Choroid plexus epithelial cell (primary cell): ENCODE measurements at regions not wholly inside any gene's neighbourhood (a gene's known extent, or its start where the extent isn't known, plus 50 kb on each side); places are given as distances from the start of the nearest gene placed in this dataset.

Experiments
- DNase-seq: peaks from one replicate; pipeline ENCODE4 v3.0.0-alpha.2; 2010; ENCODE audit warnings: low read depth
- H3K4me3 ChIP-seq: 2 replicates; pipeline ENCODE4 v1.5.1; 2011; ENCODE audit warnings: low read depth, mild to moderate bottlenecking, control low read depth, low read length, moderate library complexity
- TF ChIP-seq, protein P1 (sequence below): conservative IDR thresholded peaks from 2 replicates; pipeline ENCODE4 v1.5.1; 2011; ENCODE audit warnings: low read depth, mild to moderate bottlenecking, control low read depth, inconsistent platforms, low read length, moderate library complexity

DNA sequence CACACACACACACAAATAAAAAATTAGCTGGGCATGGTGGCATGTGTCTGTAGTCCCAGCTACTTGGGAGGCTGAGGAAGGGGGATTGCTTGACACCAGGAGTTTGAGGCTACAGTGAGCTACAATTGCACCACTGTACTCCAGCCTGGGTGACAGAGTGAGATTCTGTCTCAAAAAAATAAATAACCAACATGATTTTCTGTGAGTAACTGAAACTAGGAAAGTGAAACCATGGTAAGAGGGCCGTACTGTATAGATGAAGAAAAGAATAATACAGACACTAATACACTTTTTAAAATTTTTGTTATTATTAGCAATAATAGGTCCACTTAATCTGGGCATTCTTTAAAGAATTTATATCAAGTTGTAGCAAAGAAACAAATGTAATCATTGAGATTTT is 170.9 kb downstream of the HGF start:
- TF ChIP-seq, protein P1, sequence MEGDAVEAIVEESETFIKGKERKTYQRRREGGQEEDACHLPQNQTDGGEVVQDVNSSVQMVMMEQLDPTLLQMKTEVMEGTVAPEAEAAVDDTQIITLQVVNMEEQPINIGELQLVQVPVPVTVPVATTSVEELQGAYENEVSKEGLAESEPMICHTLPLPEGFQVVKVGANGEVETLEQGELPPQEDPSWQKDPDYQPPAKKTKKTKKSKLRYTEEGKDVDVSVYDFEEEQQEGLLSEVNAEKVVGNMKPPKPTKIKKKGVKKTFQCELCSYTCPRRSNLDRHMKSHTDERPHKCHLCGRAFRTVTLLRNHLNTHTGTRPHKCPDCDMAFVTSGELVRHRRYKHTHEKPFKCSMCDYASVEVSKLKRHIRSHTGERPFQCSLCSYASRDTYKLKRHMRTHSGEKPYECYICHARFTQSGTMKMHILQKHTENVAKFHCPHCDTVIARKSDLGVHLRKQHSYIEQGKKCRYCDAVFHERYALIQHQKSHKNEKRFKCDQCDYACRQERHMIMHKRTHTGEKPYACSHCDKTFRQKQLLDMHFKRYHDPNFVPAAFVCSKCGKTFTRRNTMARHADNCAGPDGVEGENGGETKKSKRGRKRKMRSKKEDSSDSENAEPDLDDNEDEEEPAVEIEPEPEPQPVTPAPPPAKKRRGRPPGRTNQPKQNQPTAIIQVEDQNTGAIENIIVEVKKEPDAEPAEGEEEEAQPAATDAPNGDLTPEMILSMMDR, result no peak
- H3K4me3 ChIP-seq, result no peak overlapping the region
- DNase-seq, result no peak

DNA sequence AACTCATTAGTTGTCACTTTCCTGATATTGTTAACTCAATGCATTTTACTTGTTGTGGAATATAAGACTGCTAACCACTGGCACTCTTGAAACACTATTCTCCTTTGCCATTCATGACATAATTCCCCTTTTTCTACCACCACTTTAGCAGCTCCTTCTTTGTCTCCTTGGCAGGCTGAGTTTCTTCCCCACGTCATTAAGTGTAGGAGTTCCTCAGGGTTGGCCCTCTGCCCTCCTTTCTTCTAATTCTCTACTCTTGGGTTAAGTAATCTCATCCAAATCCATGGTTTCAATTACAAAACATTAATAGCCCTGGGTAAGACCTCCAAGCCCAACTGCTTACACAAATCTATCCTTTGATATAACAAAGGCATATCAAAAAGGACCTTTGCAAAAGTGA is 175.1 kb downstream of the HGF start:
- TF ChIP-seq, protein P1, result no peak
- DNase-seq, result no peak
- H3K4me3 ChIP-seq, result no peak overlapping the region

DNA sequence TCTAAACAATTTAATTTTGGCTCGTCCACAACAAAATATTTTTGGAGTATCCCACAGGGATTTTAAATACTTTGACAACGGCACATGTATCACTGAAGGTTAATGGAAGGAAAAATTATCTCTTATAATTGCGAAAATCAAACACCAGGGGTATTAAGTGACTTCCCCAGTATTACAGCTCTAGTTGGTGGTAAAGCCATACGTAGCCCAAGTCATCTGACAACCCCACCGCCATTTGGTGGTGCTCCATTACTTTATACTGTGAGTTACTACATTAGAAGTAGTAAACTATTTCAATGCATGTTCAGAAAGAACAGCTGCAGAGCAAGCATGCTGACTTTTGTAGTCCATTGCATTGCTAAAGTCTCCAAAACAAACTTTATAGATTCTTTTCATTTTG is 179.7 kb downstream of the HGF start:
- no peak overlapping the region for H3K4me3 ChIP-seq
- TF ChIP-seq, protein P1, result no peak
- no peak for DNase-seq

DNA sequence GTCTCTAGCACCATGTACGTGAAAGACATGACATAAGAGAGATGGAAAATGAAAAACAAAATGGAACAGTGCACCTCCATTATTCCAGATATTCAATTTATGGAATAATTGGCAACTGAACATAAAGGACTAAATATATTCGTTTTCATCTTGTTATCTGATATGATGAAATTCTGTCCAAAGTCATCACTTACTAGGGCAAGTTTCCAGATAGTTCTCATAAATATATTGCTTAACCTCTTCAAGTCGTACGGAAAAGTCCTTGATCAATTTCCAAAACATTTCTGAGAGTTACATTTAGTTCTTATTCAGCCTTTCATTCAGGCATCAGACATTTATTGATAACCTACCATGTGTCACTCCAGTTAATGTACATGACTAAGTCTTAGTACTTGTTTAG is 185.2 kb downstream of the HGF start:
- peak; percentile 57 for DNase-seq
- TF ChIP-seq, protein P1, result no peak
- no peak overlapping the region for H3K4me3 ChIP-seq

DNA sequence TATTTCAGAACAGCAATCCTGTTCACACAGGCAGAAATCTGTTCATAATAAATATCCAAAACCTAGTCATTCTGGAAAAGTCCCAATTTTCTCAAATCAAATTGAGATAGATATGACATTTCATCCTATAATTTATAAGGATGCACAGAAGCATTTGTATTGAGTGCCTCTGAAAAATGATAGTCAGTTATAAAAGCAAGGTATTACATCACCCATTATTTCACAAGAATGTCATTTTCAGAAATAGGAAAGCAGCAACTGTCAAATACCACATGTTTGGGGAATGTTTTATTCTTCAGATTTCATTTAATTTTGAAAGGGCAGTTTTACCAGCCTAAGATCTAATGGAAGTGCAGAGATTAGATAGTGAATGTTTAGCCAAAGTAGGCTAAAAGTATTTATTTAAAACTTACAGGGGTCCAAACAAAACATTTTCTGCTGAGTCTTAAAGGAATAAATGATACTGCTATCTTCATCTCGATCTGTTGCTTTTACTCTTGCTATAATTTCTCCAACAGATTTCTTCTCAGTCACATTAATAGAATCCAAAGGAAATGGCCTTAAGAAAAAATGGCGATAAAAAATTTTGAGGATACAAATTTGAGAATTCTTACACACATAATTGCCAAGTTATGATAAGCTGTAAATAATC is 185.8 kb downstream of the HGF start:
- peak; percentile 57 for DNase-seq
- no peak overlapping the region for H3K4me3 ChIP-seq
- TF ChIP-seq, protein P1, result no peak

DNA sequence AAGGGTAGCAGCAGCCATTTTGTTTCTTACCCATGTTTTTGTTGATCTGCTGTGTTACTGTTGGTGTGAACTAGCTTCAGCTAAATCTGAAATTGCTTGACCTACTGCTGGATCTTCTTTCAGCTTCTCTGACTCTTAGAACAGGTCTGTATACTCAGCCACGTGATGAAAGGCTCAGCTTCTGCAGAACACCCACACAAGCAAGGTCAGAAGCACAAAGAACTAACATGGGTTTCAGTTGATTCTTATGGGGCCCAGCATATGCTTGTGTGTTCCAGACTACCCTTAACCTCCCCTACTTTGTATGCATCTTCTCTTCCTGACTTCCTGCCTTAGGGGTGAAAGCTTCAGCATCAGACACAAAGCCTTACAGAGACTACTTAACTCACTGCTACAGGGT is 186.8 kb downstream of the HGF start:
- DNase-seq, result peak; percentile 38
- TF ChIP-seq, protein P1, result no peak
- no peak overlapping the region for H3K4me3 ChIP-seq

DNA sequence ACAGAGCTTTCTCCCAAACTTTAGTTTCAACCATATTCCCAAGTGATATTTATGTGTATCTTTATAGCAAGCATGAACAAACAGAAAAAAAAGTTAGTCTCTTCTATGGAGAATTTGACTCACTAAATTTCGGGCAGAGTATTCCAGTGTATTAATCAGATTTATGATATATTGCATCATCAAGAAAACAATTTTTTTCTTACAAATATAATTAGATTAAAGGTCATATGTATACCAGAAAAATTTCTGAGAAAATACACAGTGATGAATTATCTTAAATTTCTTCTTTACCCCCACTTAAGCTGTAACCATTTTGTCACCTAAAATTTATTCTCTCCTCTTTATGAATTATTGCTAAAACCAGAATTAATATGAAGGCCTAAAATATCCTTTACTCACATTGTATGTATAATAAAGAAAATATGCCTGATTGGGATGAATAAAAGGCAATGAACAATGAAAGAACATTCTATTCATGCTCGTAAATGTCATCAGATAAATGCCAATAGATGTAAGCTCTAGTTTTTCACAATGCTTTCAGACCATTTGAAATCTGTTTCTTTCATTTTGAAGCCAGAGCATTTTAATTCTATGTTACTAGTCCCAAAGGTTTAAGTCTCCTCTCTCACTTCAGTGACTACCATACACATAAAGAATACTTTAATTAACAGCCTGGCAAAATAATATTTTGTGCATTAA is 192.1 kb downstream of the HGF start:
- DNase-seq, result no peak
- TF ChIP-seq, protein P1, result no peak

More for the DNA sequence above, 192.1 kb downstream of the HGF start:
- H3K4me3 ChIP-seq, result no peak overlapping the region
